RWPE2 (cell line): ENCODE measurements at regions not wholly inside any gene's neighbourhood (a gene's known extent, or its start where the extent isn't known, plus 50 kb on each side); places are given as distances from the start of the nearest gene placed in this dataset.
"Not testable (repeated sequence)": the region's sequence is repeated elsewhere in the genome, so short reads cannot be mapped to it uniquely, and the experiment has no call there.

Experiments used
- ATAC-seq: fragments of 200-7000 bp; cut with Tn5 transposase; 3 replicates; pipeline ENCODE4 v1.9.1; 2021; ENCODE audit warnings: low read depth
- DNase-seq: peaks from one replicate; pipeline ENCODE4 v3.0.0-alpha.2; 2020; ENCODE audit warnings: low spot score
- H3K27ac ChIP-seq: fragments of 450-650 bp; 2 replicates; pipeline ENCODE4 v1.5.1; 2017; ENCODE audit warnings: mild to moderate bottlenecking; ENCODE audit not compliant: poor library complexity, severe bottlenecking
- H3K27me3 ChIP-seq: fragments of 250-450 bp; sonication (Bioruptor Pico); 2 replicates; pipeline ENCODE4 v1.5.1; 2021; ENCODE audit warnings: mild to moderate bottlenecking, moderate library complexity; ENCODE audit not compliant: insufficient read depth, poor library complexity, severe bottlenecking
- H3K36me3 ChIP-seq: fragments of 250-450 bp; sonication (Bioruptor Pico); 2 replicates; pipeline ENCODE4 v1.5.1; 2020; ENCODE audit warnings: low read depth, mild to moderate bottlenecking, moderate library complexity
- H3K4me1 ChIP-seq: fragments of 250-450 bp; sonication (Bioruptor Pico); 2 replicates; pipeline ENCODE4 v1.5.1; 2021; ENCODE audit warnings: mild to moderate bottlenecking, moderate library complexity; ENCODE audit not compliant: insufficient read depth, poor library complexity, severe bottlenecking
- H3K4me3 ChIP-seq: fragments of 250-450 bp; sonication (Bioruptor Pico); 2 replicates; pipeline ENCODE4 v1.5.1; 2021; ENCODE audit warnings: mild to moderate bottlenecking, moderate library complexity; ENCODE audit not compliant: severe bottlenecking
- H3K9me3 ChIP-seq: fragments of 250-450 bp; sonication (Bioruptor Pico); 2 replicates; pipeline ENCODE4 v1.5.1; 2021; ENCODE audit warnings: mild to moderate bottlenecking, moderate library complexity; ENCODE audit not compliant: severe bottlenecking
- TF ChIP-seq, protein P1 (sequence below): fragments of 450-650 bp; IDR thresholded peaks from one replicate; pipeline ENCODE4 v1.5.1; 2017; ENCODE audit warnings: mild to moderate bottlenecking, moderate library complexity; ENCODE audit not compliant: poor library complexity, severe bottlenecking

DNA sequence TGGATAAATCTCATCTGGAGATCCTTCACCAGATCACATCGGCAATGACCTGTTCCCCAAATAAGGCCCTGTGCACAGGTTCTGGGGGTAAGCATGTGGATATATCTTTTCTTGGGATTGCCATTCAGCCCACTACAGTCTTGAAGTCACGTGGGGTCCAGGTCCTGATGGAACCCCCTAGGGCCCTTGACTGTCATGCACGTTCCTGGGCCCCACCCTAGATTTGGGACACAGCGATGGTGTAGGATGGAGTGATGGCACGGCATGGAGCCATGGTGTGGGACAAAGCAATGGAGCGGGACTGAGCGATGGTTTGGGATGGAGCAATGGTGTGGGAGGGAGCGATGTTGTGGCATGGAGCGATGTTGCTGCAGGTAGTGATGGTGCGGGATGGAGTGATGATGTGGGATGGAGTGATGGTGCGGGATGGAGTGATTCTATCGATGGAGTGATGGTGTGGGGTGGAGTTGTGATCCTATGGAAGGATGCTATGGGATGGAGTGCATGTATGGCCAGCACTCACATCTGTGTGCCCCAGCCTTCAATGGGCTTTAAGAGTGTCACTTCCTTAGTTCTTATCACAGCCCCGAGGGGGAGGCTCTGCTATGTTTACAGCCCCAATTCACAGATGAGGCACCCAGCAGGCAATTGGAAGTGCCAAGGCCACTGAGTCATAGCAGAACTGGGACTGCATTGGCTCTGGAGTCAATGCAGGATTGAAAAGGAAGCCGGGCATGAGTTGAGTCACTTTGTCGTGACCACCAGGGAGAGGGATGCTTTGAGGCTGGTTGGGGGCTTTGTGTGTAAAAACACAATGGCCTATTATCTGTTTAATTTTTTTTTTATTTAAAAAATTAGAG is 97.0 kb upstream of the C1orf174 start:
- TF ChIP-seq, protein P1, sequence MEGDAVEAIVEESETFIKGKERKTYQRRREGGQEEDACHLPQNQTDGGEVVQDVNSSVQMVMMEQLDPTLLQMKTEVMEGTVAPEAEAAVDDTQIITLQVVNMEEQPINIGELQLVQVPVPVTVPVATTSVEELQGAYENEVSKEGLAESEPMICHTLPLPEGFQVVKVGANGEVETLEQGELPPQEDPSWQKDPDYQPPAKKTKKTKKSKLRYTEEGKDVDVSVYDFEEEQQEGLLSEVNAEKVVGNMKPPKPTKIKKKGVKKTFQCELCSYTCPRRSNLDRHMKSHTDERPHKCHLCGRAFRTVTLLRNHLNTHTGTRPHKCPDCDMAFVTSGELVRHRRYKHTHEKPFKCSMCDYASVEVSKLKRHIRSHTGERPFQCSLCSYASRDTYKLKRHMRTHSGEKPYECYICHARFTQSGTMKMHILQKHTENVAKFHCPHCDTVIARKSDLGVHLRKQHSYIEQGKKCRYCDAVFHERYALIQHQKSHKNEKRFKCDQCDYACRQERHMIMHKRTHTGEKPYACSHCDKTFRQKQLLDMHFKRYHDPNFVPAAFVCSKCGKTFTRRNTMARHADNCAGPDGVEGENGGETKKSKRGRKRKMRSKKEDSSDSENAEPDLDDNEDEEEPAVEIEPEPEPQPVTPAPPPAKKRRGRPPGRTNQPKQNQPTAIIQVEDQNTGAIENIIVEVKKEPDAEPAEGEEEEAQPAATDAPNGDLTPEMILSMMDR, result no peak
- DNase-seq (peak; percentile 23), ATAC-seq (no peak)
- no peaks in the 10 kb centered on the region for H3K27me3 ChIP-seq
- no peaks in the 10 kb centered on the region for H3K9me3 ChIP-seq
- H3K27ac ChIP-seq, result no peak overlapping the region
- no peaks in the 10 kb centered on the region for H3K36me3 ChIP-seq
- no peak overlapping the region for H3K4me3 ChIP-seq
- H3K4me1 ChIP-seq, result no peaks in the 10 kb centered on the region

DNA sequence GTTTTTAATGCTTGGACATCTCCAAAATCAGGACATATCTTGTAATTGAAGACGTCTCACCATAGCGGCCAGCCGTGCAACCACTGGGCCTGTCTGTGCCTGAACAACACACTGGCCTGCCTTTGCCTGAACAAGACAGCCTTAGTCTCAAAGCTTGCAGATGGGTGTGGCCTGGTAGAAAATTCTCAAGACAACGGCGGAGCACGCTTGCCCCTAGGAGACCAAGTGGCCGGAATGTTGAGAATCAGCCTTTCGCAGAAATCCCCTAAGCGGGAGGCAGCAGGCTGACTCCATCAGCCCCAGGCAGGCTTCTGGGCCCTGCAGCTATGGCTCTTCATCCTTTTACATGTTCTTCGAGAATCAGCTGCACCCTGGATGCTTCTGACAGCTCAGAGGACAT is 98.0 kb upstream of the C1orf174 start:
- ATAC-seq (no peak), DNase-seq (peak; percentile 29)
- TF ChIP-seq, protein P1, result no peak
- no peaks in the 10 kb centered on the region for H3K4me1 ChIP-seq
- H3K4me3 ChIP-seq, result no peak overlapping the region
- H3K36me3 ChIP-seq, result no peaks in the 10 kb centered on the region
- H3K9me3 ChIP-seq, result no peaks in the 10 kb centered on the region
- no peak overlapping the region for H3K27ac ChIP-seq
- H3K27me3 ChIP-seq, result no peaks in the 10 kb centered on the region

DNA sequence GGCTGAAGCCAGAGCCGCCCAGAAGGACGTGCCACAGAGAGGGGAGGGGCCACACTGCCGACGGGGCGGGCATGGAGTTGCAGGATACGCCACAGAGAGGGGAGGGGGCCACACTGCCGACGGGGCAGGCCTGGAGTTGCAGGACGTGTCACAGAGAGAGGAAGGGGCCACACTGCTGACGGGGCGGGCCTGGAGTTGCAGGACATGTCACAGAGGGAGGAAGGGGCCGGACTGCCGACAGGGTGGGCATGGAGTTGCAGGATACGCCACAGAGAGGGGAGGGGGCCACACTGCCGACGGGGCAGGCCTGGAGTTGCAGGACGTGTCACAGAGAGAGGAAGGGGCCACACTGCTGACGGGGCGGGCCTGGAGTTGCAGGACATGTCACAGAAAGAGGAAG is 99.4 kb upstream of the C1orf174 start:
- H3K4me3 ChIP-seq, DNase-seq, H3K27me3 ChIP-seq, ATAC-seq, H3K4me1 ChIP-seq, H3K9me3 ChIP-seq, H3K36me3 ChIP-seq, H3K27ac ChIP-seq: not testable (repeated sequence)

DNA sequence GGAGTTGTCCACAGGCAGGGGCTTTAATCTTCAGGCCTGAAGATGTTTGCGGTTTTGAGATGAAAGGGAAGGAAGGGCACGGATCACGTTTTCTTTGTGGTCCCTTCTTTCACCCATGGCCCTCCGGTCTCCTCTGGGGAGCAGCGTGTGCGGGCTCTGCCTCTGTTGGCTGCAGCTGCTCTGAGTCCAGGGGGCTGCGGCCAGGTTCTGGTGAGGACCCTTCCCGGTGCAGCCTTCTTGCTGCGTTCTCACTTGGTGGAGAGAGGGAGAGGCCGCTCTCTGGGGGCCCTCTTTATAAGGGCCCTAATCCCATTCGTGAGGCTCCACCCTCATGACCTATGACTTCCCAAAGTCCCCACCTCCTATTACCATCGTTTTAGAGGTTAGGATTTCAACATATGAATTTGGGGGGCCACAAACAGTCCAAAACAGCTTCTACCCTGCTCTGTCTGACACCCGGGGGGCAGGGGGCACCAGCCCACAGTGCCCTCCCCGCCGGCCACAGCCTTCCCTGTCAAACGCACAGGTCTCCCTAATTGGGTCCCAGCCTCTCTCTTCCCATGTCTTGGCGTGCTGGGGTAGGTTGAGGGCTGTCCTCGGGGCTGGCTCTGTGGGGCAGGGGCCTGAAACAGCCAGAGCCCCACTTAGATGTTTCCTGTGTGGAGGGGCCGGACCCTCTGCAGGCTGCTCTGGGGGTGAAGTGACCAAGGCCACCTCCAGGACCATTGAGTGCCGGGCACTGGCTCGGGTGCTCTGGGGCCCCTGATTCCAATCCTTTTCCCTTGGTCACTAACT is 100.1 kb upstream of the C1orf174 start:
- Histone ChIP-seq H3K9me3 (no peaks in the 10 kb centered on the region), H3K27ac (no peak overlapping the region)

DNA sequence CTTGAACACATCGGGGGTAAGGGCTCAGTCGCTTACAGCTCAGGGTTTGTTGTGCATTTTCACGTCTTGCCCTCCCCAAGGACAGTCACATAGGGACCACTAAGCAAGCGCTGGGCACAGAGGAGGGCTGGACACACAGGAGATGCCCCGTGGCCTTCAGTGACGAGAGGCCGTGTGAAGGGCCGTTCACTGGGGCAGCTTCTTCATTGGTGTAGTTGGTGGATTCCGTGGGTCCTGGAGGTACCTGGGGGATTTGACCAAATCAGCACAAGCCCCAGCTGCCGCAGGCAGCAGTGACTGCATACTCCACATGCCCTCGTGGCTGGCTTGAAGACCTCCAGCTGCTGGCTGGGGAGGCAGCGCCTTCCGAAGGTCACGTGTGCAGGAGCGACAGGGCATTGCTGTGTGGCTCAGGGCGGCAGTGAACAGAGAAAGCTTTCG is 100.8 kb upstream of the C1orf174 start:
- Histone ChIP-seq H3K27me3 (no peaks in the 10 kb centered on the region), H3K27ac (no peak overlapping the region), H3K4me1 (no peaks in the 10 kb centered on the region), H3K4me3 (no peak overlapping the region), H3K9me3 (no peaks in the 10 kb centered on the region), H3K36me3 (no peaks in the 10 kb centered on the region)
- DNase-seq (no peak), ATAC-seq (no peak)
- TF ChIP-seq, protein P1, result no peak

More for the DNA sequence above, 100.1 kb upstream of the C1orf174 start:
- H3K4me3 ChIP-seq, result no peak overlapping the region
- H3K36me3 ChIP-seq, result no peaks in the 10 kb centered on the region
- TF ChIP-seq, protein P1, result no peak
- ATAC-seq (no peak), DNase-seq (no peak)
- H3K4me1 ChIP-seq, result no peaks in the 10 kb centered on the region
- no peaks in the 10 kb centered on the region for H3K27me3 ChIP-seq
